BE2C (cell line): ENCODE measurements at regions not wholly inside any gene's neighbourhood (a gene's known extent, or its start where the extent isn't known, plus 50 kb on each side); places are given as distances from the start of the nearest gene placed in this dataset.

Source experiments
- DNase-seq: peaks from one replicate; pipeline ENCODE4 v3.0.0-alpha.2; 2020
- H3K27me3 ChIP-seq: fragments of 250-450 bp; sonication (Bioruptor Pico); 2 replicates; pipeline ENCODE4 v1.5.1; 2020; ENCODE audit warnings: mild to moderate bottlenecking
- H3K36me3 ChIP-seq: fragments of 250-450 bp; sonication (Bioruptor Pico); 2 replicates; pipeline ENCODE4 v1.5.1; 2020; ENCODE audit warnings: mild to moderate bottlenecking
- H3K4me1 ChIP-seq: fragments of 250-450 bp; sonication (Bioruptor Pico); 2 replicates; pipeline ENCODE4 v1.5.1; 2020
- H3K4me3 ChIP-seq: 2 replicates; pipeline ENCODE4 v1.5.1; 2011; ENCODE audit warnings: low read depth, low read length
- H3K9me3 ChIP-seq: fragments of 250-450 bp; sonication (Bioruptor Pico); 2 replicates; pipeline ENCODE4 v1.5.1; 2020
- TF ChIP-seq, protein P1 (sequence below): IDR thresholded peaks from 2 replicates; pipeline ENCODE4 v1.5.1; 2012; ENCODE audit warnings: mild to moderate bottlenecking, low read depth, low read length

DNA sequence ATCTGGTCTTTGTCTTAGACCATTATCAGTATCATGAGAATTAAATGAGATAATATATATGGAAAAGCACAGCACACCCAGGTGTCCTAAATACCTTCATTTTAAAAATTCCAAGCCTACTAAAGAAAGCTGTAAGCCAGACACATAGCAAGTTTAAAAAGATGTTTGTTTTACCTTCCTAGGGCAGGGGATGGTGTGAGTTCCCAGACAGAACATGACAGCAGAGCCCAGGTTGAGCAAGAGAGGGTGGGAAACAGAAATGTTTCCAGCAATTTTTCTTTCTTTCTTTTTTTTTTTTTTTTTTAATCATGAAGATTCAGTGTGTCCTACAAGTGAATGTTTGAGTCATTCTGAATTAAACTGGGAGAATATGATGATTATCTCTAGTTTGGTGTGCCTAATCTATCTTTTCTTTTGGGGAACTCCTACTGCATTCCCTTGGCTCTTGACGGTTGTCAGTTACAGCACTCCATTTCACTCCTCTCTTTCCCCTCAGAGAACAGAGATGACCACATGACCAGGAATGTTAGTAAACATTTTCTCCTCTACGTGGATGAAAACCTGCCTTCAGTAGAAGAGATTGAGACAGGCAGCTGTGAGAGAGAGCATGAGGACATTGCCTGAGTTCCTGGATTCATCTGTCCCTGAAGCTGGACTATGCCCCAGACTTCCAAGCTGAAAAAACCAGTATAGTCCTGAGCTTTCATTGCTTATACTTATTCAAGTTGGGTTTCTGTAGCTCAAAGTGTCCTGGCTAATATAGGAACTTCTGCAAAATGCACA is 54.5 kb upstream of the ARL14 start:
- TF ChIP-seq, protein P1, sequence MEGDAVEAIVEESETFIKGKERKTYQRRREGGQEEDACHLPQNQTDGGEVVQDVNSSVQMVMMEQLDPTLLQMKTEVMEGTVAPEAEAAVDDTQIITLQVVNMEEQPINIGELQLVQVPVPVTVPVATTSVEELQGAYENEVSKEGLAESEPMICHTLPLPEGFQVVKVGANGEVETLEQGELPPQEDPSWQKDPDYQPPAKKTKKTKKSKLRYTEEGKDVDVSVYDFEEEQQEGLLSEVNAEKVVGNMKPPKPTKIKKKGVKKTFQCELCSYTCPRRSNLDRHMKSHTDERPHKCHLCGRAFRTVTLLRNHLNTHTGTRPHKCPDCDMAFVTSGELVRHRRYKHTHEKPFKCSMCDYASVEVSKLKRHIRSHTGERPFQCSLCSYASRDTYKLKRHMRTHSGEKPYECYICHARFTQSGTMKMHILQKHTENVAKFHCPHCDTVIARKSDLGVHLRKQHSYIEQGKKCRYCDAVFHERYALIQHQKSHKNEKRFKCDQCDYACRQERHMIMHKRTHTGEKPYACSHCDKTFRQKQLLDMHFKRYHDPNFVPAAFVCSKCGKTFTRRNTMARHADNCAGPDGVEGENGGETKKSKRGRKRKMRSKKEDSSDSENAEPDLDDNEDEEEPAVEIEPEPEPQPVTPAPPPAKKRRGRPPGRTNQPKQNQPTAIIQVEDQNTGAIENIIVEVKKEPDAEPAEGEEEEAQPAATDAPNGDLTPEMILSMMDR = no peak

DNA sequence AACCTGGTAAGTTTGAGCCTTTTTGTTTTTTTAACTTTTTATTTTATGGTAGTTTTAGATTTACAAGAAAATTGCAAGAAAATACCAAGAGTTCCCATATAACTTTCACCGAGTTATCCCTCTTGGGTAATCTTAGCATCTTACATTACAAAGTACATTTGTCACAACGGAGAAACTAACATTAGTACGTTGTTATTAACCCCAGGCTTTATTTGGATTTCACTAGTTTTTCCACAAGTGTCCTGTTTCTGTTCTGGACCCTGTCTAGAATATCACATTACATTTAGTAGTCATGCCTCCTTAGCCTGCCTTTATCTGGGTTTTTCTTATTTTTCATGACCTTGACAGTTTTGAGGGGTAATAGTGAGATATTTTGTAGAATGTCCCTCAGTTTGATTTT is 53.5 kb upstream of the KPNA4 start:
- no peak overlapping the region for H3K4me3 ChIP-seq
- H3K27me3 ChIP-seq = no peaks in the 10 kb centered on the region
- H3K4me1 ChIP-seq = peaks cover 8% of the 10 kb centered on the region
- DNase-seq = no peak
- TF ChIP-seq, protein P1 = no peak
- H3K36me3 ChIP-seq = no peaks in the 10 kb centered on the region
- no peaks in the 10 kb centered on the region for H3K9me3 ChIP-seq

More for the DNA sequence above, 54.5 kb upstream of the ARL14 start:
- H3K4me1 ChIP-seq = peaks cover 8% of the 10 kb centered on the region
- no peaks in the 10 kb centered on the region for H3K27me3 ChIP-seq
- H3K4me3 ChIP-seq = no peak overlapping the region
- no peaks in the 10 kb centered on the region for H3K36me3 ChIP-seq
- no peak for DNase-seq
- H3K9me3 ChIP-seq = no peaks in the 10 kb centered on the region

DNA sequence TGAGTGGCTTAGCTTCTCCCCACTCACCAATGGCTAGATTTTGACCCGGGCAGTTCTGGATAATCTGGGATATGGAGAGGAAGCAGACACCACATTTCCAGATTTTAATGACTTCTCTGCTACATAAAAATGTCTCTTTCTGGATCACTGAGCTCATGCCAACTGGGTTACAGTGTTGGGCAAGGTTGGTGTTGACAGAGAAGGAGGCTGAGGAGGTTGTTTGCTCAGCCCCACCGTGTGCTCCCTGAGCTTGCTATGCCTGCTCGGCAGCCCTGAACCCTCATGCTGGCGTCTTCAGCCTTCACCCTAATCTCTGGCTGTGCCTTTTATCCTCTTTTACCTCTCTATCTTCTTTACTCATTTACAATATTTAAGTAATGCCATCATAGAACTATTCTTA is 53.0 kb upstream of the KPNA4 start:
- Histone ChIP-seq H3K4me1 (peaks cover 8% of the 10 kb centered on the region), H3K36me3 (no peaks in the 10 kb centered on the region), H3K27me3 (no peaks in the 10 kb centered on the region), H3K9me3 (no peaks in the 10 kb centered on the region), H3K4me3 (no peak overlapping the region)
- no peak for DNase-seq
- TF ChIP-seq, protein P1 = no peak

DNA sequence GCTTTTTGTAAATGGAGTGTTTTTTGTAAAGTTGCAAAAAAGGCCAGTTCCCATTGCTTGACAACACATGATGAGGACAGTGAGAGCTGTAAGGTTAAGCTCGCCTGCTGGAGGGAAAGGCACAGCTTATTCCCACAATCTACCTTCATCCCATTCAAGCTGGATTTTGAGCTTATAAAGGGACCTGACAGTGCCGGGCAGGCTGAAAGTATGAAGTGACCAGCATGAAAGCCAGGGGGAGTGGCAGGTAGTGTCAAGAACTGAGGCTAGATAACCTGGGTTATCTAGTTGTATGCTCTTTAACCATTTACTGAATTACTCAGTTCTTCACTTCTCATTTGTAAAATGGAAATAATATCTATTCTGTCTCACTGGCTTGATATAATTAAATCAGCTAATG is 52.3 kb upstream of the KPNA4 start:
- no peak for DNase-seq
- TF ChIP-seq, protein P1 = 0 out of 2 replicates have a peak, but pooled peaks have one; percentile 15
- H3K9me3 ChIP-seq = no peaks in the 10 kb centered on the region
- peaks cover 8% of the 10 kb centered on the region for H3K4me1 ChIP-seq
- H3K36me3 ChIP-seq = no peaks in the 10 kb centered on the region
- no peaks in the 10 kb centered on the region for H3K27me3 ChIP-seq
- H3K4me3 ChIP-seq = no peak overlapping the region

DNA sequence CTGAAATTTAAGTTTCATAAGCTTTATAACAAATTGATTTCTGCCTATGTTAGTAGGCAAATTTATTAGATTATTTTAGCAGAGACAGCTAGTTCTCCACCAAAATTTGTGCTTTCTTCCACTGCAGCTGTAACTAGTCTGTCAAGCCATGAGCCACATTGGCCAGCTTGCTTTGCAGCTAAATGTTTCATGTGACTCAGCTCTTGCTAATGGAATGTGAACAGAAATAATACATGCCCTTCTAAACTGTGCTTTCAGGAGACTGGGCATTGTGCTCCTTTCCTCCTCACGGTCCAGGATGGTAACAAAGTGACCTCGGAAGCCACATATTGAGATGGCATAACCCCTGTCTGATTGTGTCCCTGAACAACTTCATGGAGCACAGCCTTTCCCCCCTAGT is 51.3 kb upstream of the KPNA4 start:
- H3K36me3 ChIP-seq = no peaks in the 10 kb centered on the region
- no peaks in the 10 kb centered on the region for H3K27me3 ChIP-seq
- no peaks in the 10 kb centered on the region for H3K9me3 ChIP-seq
- no peak overlapping the region for H3K4me3 ChIP-seq
- DNase-seq = no peak
- TF ChIP-seq, protein P1 = no peak
- H3K4me1 ChIP-seq = peaks cover 8% of the 10 kb centered on the region

DNA sequence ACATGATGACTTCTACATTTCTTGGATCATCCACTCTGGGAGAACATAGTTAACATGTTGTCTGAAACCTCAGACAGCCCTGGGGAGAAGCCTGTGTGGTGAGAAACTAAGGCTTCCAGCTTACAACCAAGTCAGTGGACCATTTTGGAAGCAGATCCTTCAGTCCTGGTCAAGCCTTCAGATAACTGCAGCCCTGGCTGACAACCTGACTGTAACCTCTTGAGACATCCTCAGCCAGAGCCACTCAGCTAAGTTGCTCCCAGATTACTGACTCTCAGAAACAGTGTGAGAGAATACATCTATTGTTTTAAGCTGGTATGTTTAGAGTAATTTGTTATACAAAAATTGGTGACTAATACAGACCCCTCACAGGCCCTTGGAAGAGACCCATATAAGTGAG is 50.9 kb upstream of the KPNA4 start:
- H3K4me3 ChIP-seq = no peak overlapping the region
- TF ChIP-seq, protein P1 = no peak
- no peaks in the 10 kb centered on the region for H3K27me3 ChIP-seq
- no peak for DNase-seq
- no peaks in the 10 kb centered on the region for H3K9me3 ChIP-seq
- no peaks in the 10 kb centered on the region for H3K36me3 ChIP-seq
- H3K4me1 ChIP-seq = peaks cover 8% of the 10 kb centered on the region
